Spleen (tissue), 11 donors: ENCODE measurements at regions not wholly inside any gene's neighbourhood (a gene's known extent, or its start where the extent isn't known, plus 50 kb on each side); places are given as distances from the start of the nearest gene placed in this dataset.
"Not testable (repeated sequence)": the region's sequence is repeated elsewhere in the genome, so short reads cannot be mapped to it uniquely, and the experiment has no call there.

ENCODE experiments used
- DNase-seq: peaks from one replicate; pipeline ENCODE4 v3.0.0-alpha.2; 2020
- H3K27ac ChIP-seq, 8 donors: fragments of 200-600 bp; sonication (generic) in 7 of 8; 1 replicate in 4 of 8; 2 replicates in 4 of 8; pipeline versions ENCODE4 v1.5.0 to v1.8.0; 2016 to 2021; ENCODE audit warnings: inconsistent platforms in 4 of 8, mild to moderate bottlenecking in 4 of 8, moderate library complexity in 1 of 8
- H3K27me3 ChIP-seq, 7 donors: fragments of 200-600 bp; sonication (generic) in 6 of 7; replicated peaks in 1 of 7; 1 replicate in 4 of 7; 2 replicates in 3 of 7; pipeline versions ENCODE4 v1.5.0 to v1.8.0; 2016 to 2021; ENCODE audit warnings: inconsistent platforms in 3 of 7, mild to moderate bottlenecking in 1 of 7
- H3K36me3 ChIP-seq, 6 donors: fragments of 200-600 bp; sonication (generic) in 5 of 6; 1 replicate in 4 of 6; 2 replicates in 2 of 6; pipeline versions ENCODE4 v1.5.0 to v1.8.0; 2016 to 2021; ENCODE audit warnings: inconsistent platforms in 2 of 6
- H3K4me1 ChIP-seq, 6 donors: fragments of 200-600 bp; sonication (generic) in 5 of 6; 1 replicate in 3 of 6; 2 replicates in 3 of 6; pipeline versions ENCODE4 v1.5.0 to v1.8.0; 2016 to 2021; ENCODE audit warnings: inconsistent platforms in 3 of 6
- H3K4me3 ChIP-seq, 8 donors: fragments of 200-600 bp; sonication (generic) in 7 of 8; 1 replicate in 4 of 8; 2 replicates in 4 of 8; pipeline versions ENCODE4 v1.5.0 to v1.8.0; 2016 to 2021; ENCODE audit warnings: inconsistent platforms in 4 of 8, mild to moderate bottlenecking in 4 of 8, moderate library complexity in 2 of 8
- H3K9me3 ChIP-seq, 8 donors: fragments of 200-600 bp; sonication (generic) in 7 of 8; 1 replicate in 4 of 8; 2 replicates in 4 of 8; pipeline versions ENCODE4 v1.5.0 to v1.8.0; 2016 to 2021; ENCODE audit warnings: inconsistent platforms in 4 of 8
- CTCF ChIP-seq, 11 experiments: fragments of 200-600 bp in 7 of 11; fragments of 450-650 bp in 4 of 11; sonication (generic) in 4 of 11; IDR thresholded peaks in 8 of 11; conservative IDR thresholded peaks in 3 of 11; 1 replicate in 7 of 11; 2 replicates in 4 of 11; pipeline versions ENCODE4 v1.4.0 to v1.8.0; 2016 to 2021; ENCODE audit warnings: antibody characterized with exemption in 11 of 11, inconsistent platforms in 4 of 11, mild to moderate bottlenecking in 1 of 11
- POLR2A ChIP-seq, 3 donors: fragments of 450-650 bp; IDR thresholded peaks; one replicate each; pipeline ENCODE4 v1.5.1; 2017; ENCODE audit warnings: antibody characterized with exemption in 3 of 3, mild to moderate bottlenecking in 1 of 3
- POLR2AphosphoS5 ChIP-seq, 3 donors: sonication (generic); formaldehyde crosslinking; IDR thresholded peaks; one replicate each; pipeline ENCODE4 v1.5.1; 2017; ENCODE audit warnings: antibody characterized with exemption in 3 of 3
- WGBS, 5 donors: extraction: QIAGEN DNeasy Blood & Tissue Kit in 3 of 5; methylation state at CpG; one replicate each; pipeline versions ENCODE4 v1.1.5 to v1.1.7; 2013 to 2018; 5-methylcytosine and 5-hydroxymethylcytosine counted together
- intact Hi-C: fragments of 100-400 bp; cut with DNase I; formaldehyde crosslinking; loops from one replicate; pipeline ENCODE4 v1.15.0; 2023; ENCODE audit warnings: low total_unique reads
- donor health status: healthy with polysubstance abuse.
- donor health status: DM: no; HTN: no; CAD: no; lungs with moderate emphysema.
- donor health status: DM: no; HTN: no; CAD: no.
- donor health status: Bipolar disorder and iron deficiency.
- donor health status: healthy.
- donor health status: DM: no; HTN: no; CAD: no.
- donor health status: DM: yes; HTN: yes; CAD: no.

- intact Hi-C loops: no loop called here
Measured at GRCh38 chr16:21523411-21524067, 75.8 kb upstream of the METTL9 start.

GRCh38 chr16:21524068-21524751, 75.2 kb upstream of the METTL9 start:
- intact Hi-C loops: no loop called here
- TF ChIP-seq CTCF (IDR thresholded peaks at IDR 0.05 in 8 of 11, conservative IDR thresholded peaks at IDR 0.05 in 3 of 11) (no peak), POLR2AphosphoS5 (IDR thresholded peaks at IDR 0.05) (no peak), POLR2A (IDR thresholded peaks at IDR 0.05) (no peak)
- peaks cover 0 to 12% (median 4%) of the 10 kb centered on the region in 6 donors for H3K4me1 ChIP-seq

More at GRCh38 chr16:21523411-21524067, 75.8 kb upstream of the METTL9 start:
- H3K27ac ChIP-seq: no peak overlapping the region
- no peak overlapping the region for H3K4me3 ChIP-seq
- H3K4me1 ChIP-seq: peaks cover 0 to 18% (median 5%) of the 10 kb centered on the region in 6 donors
- no peak for TF ChIP-seq CTCF (IDR thresholded peaks at IDR 0.05 in 8 of 11, conservative IDR thresholded peaks at IDR 0.05 in 3 of 11)
- TF ChIP-seq POLR2AphosphoS5 (IDR thresholded peaks at IDR 0.05): no peak
- TF ChIP-seq POLR2A (IDR thresholded peaks at IDR 0.05): no peak
- no peaks in the 10 kb centered on the region for H3K9me3 ChIP-seq
- no peaks in the 10 kb centered on the region for H3K27me3 ChIP-seq
- no peaks in the 10 kb centered on the region for H3K36me3 ChIP-seq
- DNase-seq: peak; percentile 80
- WGBS, 5 donors: 89 to 94% (median 93%) methylated on average over 15 to 17 of the region's 17 CpGs

GRCh38 chr16:21524752-21525028, 74.7 kb upstream of the METTL9 start:
- intact Hi-C loops, H3K36me3 ChIP-seq, H3K4me1 ChIP-seq, H3K27me3 ChIP-seq, H3K9me3 ChIP-seq, DNase-seq, H3K27ac ChIP-seq, H3K4me3 ChIP-seq: not testable (repeated sequence)
- WGBS, 5 donors: 88 to 98% (median 95%) methylated on average over 1 of the region's 1 CpG

More at GRCh38 chr16:21524068-21524751, 75.2 kb upstream of the METTL9 start:
- Histone ChIP-seq H3K27ac (no peak overlapping the region), H3K9me3 (no peaks in the 10 kb centered on the region), H3K27me3 (no peaks in the 10 kb centered on the region), H3K4me3 (no peak overlapping the region), H3K36me3 (no peaks in the 10 kb centered on the region)
- 90 to 96% (median 92%) methylated on average over 9 of the region's 9 CpGs for WGBS, 5 donors
- peak; percentile 68 for DNase-seq

GRCh38 chr16:21525029-21525895, 74.1 kb upstream of the METTL9 start:
- H3K4me3 ChIP-seq, H3K9me3 ChIP-seq, H3K4me1 ChIP-seq, H3K27ac ChIP-seq, H3K36me3 ChIP-seq, H3K27me3 ChIP-seq, intact Hi-C loops: not testable (repeated sequence)
- 73 to 81% (median 74%) methylated on average over 13 to 14 of the region's 14 CpGs for WGBS, 5 donors
- DNase-seq: peak; percentile 75

- DNase-seq: peak; percentile 74
- H3K27ac ChIP-seq, H3K36me3 ChIP-seq, H3K9me3 ChIP-seq, H3K27me3 ChIP-seq, H3K4me1 ChIP-seq, intact Hi-C loops, H3K4me3 ChIP-seq: not testable (repeated sequence)
- 73 to 78% (median 76%) methylated on average over 21 of the region's 21 CpGs for WGBS, 5 donors
Measured at GRCh38 chr16:21525956-21526922, 73.1 kb upstream of the METTL9 start.
